ENCODE measurements at regions not wholly inside any gene's neighbourhood (a gene's known extent, or its start where the extent isn't known, plus 50 kb on each side); places are given as distances from the start of the nearest gene placed in this dataset.

DNA sequence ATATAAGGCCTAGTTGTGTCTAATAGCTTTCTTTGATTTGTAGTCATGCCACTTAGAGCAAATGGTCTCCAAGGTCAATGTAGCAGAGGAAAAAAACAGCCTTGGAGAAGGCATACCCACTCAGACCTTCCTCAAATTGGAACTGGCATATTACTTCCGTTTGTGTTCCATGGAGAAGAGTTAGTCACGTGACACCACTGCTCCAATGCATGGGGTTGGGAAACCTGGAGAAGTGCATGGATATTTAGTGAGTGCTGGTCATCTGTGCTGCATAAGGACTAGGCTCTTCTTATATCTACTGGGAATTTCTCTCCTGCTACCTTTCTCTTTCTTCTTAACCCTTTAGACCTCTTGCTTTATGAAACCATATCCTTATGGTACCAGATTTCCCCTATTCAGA lies 167.8 kb downstream of the BACH1 start:
- Histone ChIP-seq H3K9me1 (ENCODE audit: control insufficient read depth, extremely low read depth, insufficient read depth, low read length) (no peaks in the 10 kb centered on the region), H3K27me3 (ENCODE audit: control insufficient read depth, extremely low read depth, insufficient read depth, low read length) (no peaks in the 10 kb centered on the region), H3K4me2 (ENCODE audit: control insufficient read depth, extremely low read depth, insufficient read depth, low read depth, low read length) (no peak overlapping the region), H3K4me3 (ENCODE audit: control insufficient read depth in 2 of 3, extremely low read depth in 1 of 3, insufficient read depth in 2 of 3, low read depth in 1 of 3, low read length in 3 of 3) (no peak overlapping the region), H3K9me3 (ENCODE audit: control insufficient read depth, low read depth, low read length) (no peaks in the 10 kb centered on the region), H3K4me1 (ENCODE audit: control insufficient read depth, extremely low read depth, insufficient read depth, low read length) (no peaks in the 10 kb centered on the region), H2AFZ (ENCODE audit: control insufficient read depth, low read length) (no peak overlapping the region), H4K20me1 (ENCODE audit: control insufficient read depth, extremely low read depth, insufficient read depth, low read length) (no peaks in the 10 kb centered on the region), H3K79me2 (ENCODE audit: control insufficient read depth, insufficient read depth, low read length) (no peaks in the 10 kb centered on the region), H3K36me3 (ENCODE audit: control insufficient read depth in 2 of 2, extremely low read depth in 1 of 2, insufficient read depth in 2 of 2, low read length in 2 of 2) (no peaks in the 10 kb centered on the region), H3K9ac (ENCODE audit: control insufficient read depth, extremely low read depth, insufficient read depth, low read length) (no peak overlapping the region), H3K27ac (ENCODE audit: control insufficient read depth, insufficient read depth, low read length) (no peak overlapping the region)
- DNase-seq (ENCODE audit: low read depth, low spot score): no peak
- dilution Hi-C loops (cut with MboI; ENCODE audit: extremely low pct_ligation_motif_present, low sequenced_read_pairs): no loop called here
- TF ChIP-seq EZH2 (IDR thresholded peaks at IDR 0.05; ENCODE audit: low read length): no peak
- TF ChIP-seq, protein P1, sequence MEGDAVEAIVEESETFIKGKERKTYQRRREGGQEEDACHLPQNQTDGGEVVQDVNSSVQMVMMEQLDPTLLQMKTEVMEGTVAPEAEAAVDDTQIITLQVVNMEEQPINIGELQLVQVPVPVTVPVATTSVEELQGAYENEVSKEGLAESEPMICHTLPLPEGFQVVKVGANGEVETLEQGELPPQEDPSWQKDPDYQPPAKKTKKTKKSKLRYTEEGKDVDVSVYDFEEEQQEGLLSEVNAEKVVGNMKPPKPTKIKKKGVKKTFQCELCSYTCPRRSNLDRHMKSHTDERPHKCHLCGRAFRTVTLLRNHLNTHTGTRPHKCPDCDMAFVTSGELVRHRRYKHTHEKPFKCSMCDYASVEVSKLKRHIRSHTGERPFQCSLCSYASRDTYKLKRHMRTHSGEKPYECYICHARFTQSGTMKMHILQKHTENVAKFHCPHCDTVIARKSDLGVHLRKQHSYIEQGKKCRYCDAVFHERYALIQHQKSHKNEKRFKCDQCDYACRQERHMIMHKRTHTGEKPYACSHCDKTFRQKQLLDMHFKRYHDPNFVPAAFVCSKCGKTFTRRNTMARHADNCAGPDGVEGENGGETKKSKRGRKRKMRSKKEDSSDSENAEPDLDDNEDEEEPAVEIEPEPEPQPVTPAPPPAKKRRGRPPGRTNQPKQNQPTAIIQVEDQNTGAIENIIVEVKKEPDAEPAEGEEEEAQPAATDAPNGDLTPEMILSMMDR (optimal IDR thresholded peaks at IDR 0.05 in 1 of 3, IDR thresholded peaks at IDR 0.05 in 1 of 3, conservative IDR thresholded peaks at IDR 0.05 in 1 of 3; ENCODE audit: extremely low read depth in 1 of 3, insufficient read depth in 2 of 3, low read length in 3 of 3): no peak
- no peak for FAIRE-seq

DNA sequence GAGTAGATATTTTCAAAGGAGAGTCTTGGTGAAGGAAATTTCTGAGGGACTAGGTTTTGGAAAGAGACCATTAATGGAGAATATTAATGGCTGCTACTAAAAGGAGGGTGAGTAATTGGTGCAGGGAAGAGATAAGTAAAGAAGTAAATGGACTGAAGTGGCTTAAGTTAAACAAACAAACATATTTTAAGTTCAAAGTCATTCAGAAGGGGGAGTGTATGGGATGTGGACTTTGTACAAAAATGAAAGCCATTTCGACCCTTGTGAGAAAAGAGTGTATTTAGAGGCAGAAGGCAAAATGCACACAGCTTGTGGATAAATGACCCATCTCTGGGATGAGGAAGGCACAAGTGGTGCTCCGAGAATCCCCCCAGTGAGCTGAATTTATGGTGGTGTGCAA lies 171.7 kb downstream of the BACH1 start:
- dilution Hi-C loops (cut with MboI; ENCODE audit: extremely low pct_ligation_motif_present, low sequenced_read_pairs): no loop called here
- Histone ChIP-seq H3K4me1 (ENCODE audit: control insufficient read depth, extremely low read depth, insufficient read depth, low read length) (no peaks in the 10 kb centered on the region), H3K27ac (ENCODE audit: control insufficient read depth, insufficient read depth, low read length) (no peak overlapping the region), H3K4me2 (ENCODE audit: control insufficient read depth, extremely low read depth, insufficient read depth, low read depth, low read length) (no peak overlapping the region), H3K4me3 (ENCODE audit: control insufficient read depth in 2 of 3, extremely low read depth in 1 of 3, insufficient read depth in 2 of 3, low read depth in 1 of 3, low read length in 3 of 3) (no peak overlapping the region), H3K9me1 (ENCODE audit: control insufficient read depth, extremely low read depth, insufficient read depth, low read length) (no peaks in the 10 kb centered on the region), H3K27me3 (ENCODE audit: control insufficient read depth, extremely low read depth, insufficient read depth, low read length) (no peaks in the 10 kb centered on the region), H3K9me3 (ENCODE audit: control insufficient read depth, low read depth, low read length) (no peaks in the 10 kb centered on the region), H4K20me1 (ENCODE audit: control insufficient read depth, extremely low read depth, insufficient read depth, low read length) (no peaks in the 10 kb centered on the region), H3K9ac (ENCODE audit: control insufficient read depth, extremely low read depth, insufficient read depth, low read length) (no peak overlapping the region), H3K36me3 (ENCODE audit: control insufficient read depth in 2 of 2, extremely low read depth in 1 of 2, insufficient read depth in 2 of 2, low read length in 2 of 2) (no peaks in the 10 kb centered on the region), H2AFZ (ENCODE audit: control insufficient read depth, low read length) (no peak overlapping the region), H3K79me2 (ENCODE audit: control insufficient read depth, insufficient read depth, low read length) (no peaks in the 10 kb centered on the region)
- no peak for TF ChIP-seq EZH2 (IDR thresholded peaks at IDR 0.05; ENCODE audit: low read length)
- TF ChIP-seq, protein P1 (optimal IDR thresholded peaks at IDR 0.05 in 1 of 3, IDR thresholded peaks at IDR 0.05 in 1 of 3, conservative IDR thresholded peaks at IDR 0.05 in 1 of 3; ENCODE audit: extremely low read depth in 1 of 3, insufficient read depth in 2 of 3, low read length in 3 of 3): no peak
- DNase-seq (ENCODE audit: low read depth, low spot score): no peak
- FAIRE-seq: no peak
